ENCODE measurements at regions not wholly inside any gene's neighbourhood (a gene's known extent, or its start where the extent isn't known, plus 50 kb on each side); places are given as distances from the start of the nearest gene placed in this dataset.

GRCh38 chr5:145493435-145493834 lies 341.7 kb downstream of the PRELID2 start:
- Histone ChIP-seq H3K36me3 (ENCODE audit: control insufficient read depth, insufficient read depth, low read length) (no peaks in the 10 kb centered on the region), H3K79me1 (ENCODE audit: low read depth in 1 of 2, low read length in 2 of 2) (no peaks in the 10 kb centered on the region), H4K8ac (ENCODE audit: low read depth in 2 of 2, low read length in 2 of 2) (no peak overlapping the region), H2BK5ac (ENCODE audit: low read depth, low read length, poor library complexity, severe bottlenecking) (no peak overlapping the region), H3K9ac (ENCODE audit: low read depth, low read length) (no peak overlapping the region), H3K4me3 (ENCODE audit: insufficient read depth, low read depth, low read length) (no peak overlapping the region), H3K9me1 (ENCODE audit: insufficient read depth, low read length) (0 out of 2 replicates have a peak, but pooled peaks cover 3% of the 10 kb centered on the region), H3K27me3 (ENCODE audit: control insufficient read depth, insufficient read depth, low read length) (no peaks in the 10 kb centered on the region), H3K56ac (ENCODE audit: extremely low read depth, insufficient read depth, low read length) (no peak overlapping the region), H4K5ac (ENCODE audit: low read depth, low read length) (no peak overlapping the region), H2AK9ac (replicated peaks; ENCODE audit: low read depth, low read length, poor library complexity) (no peak overlapping the region), H3K23ac (ENCODE audit: low read depth, low read length) (no peak overlapping the region), H2AK5ac (ENCODE audit: low read depth, low read length) (0 out of 2 replicates have a peak overlapping the region, but pooled peaks have one; percentile 15), H2BK120ac (ENCODE audit: low read depth, low read length) (no peak overlapping the region), H2BK20ac (ENCODE audit: low read depth, low read length) (0 out of 2 replicates have a peak overlapping the region, but pooled peaks have one; percentile 8), H3K27ac (ENCODE audit: insufficient read depth, low read length) (no peak overlapping the region), H3K4me1 (ENCODE audit: control insufficient read depth, insufficient read depth, low read length) (peaks cover 2% of the 10 kb centered on the region; the same call in 1 of the 2 replicates), H2BK15ac (ENCODE audit: low read depth, low read length) (no peak overlapping the region; the same call in 2 of the 3 replicates), H3K18ac (ENCODE audit: low read depth, low read length) (no peak overlapping the region), H3K9me3 (ENCODE audit: control insufficient read depth, insufficient read depth, low read length) (peaks cover 2% of the 10 kb centered on the region; the same call in 1 of the 2 replicates), H3K4me2 (ENCODE audit: low read depth, low read length) (no peak overlapping the region), H3K4ac (ENCODE audit: low read depth, low read length) (0 out of 2 replicates have a peak overlapping the region, but pooled peaks have one; percentile 8), H4K20me1 (ENCODE audit: insufficient read depth, low read length) (no peaks in the 10 kb centered on the region), H4K91ac (ENCODE audit: insufficient read depth, low read depth, low read length) (peak overlapping the region; percentile 58; the same call in 1 of the 2 replicates), H3K14ac (replicated peaks; ENCODE audit: low read depth, low read length) (no peak overlapping the region), H2AFZ (replicated peaks; ENCODE audit: low read length, poor library complexity) (no peak overlapping the region)
- dilution Hi-C loops (cut with HindIII; ENCODE audit: low sequenced_read_pairs, unreplicated experiment): no loop called here
- TF ChIP-seq RCOR1 (IDR thresholded peaks at IDR 0.05; ENCODE audit: insufficient replicate concordance, low read length) (no peak), MXI1 (IDR thresholded peaks at IDR 0.05; ENCODE audit: borderline replicate concordance, low read depth, low read length) (no peak), BHLHE40 (IDR thresholded peaks at IDR 0.05; ENCODE audit: low read depth, low read length) (no peak), RAD21 (IDR thresholded peaks at IDR 0.05; ENCODE audit: low read length) (no peak)
- WGBS, 2 experiments (ENCODE audit: extremely low coverage in 2 of 2, insufficient read length in 1 of 2): 100% methylated on average over 1 to 2 of the region's 3 CpGs
- ATAC-seq (ENCODE audit: low read depth) (no peak), DNase-seq (no peak)
- ChIA-PET POLR2A (ENCODE audit: unreplicated experiment) (no interaction called here), CTCF (no interaction called here)
- intact Hi-C loops (cut with micrococcal nuclease): no loop called here
- in situ Hi-C loops (cut with MboI; ENCODE audit: low sequenced_read_pairs): no loop called here
- BruUV-seq (replicated peaks): no TSS peak

All from IMR-90 (cell line).